ENCODE measurements at regions not wholly inside any gene's neighbourhood (a gene's known extent, or its start where the extent isn't known, plus 50 kb on each side); places are given as distances from the start of the nearest gene placed in this dataset.
"Not testable (repeated sequence)": the region's sequence is repeated elsewhere in the genome, so short reads cannot be mapped to it uniquely, and the experiment has no call there.

DNA sequence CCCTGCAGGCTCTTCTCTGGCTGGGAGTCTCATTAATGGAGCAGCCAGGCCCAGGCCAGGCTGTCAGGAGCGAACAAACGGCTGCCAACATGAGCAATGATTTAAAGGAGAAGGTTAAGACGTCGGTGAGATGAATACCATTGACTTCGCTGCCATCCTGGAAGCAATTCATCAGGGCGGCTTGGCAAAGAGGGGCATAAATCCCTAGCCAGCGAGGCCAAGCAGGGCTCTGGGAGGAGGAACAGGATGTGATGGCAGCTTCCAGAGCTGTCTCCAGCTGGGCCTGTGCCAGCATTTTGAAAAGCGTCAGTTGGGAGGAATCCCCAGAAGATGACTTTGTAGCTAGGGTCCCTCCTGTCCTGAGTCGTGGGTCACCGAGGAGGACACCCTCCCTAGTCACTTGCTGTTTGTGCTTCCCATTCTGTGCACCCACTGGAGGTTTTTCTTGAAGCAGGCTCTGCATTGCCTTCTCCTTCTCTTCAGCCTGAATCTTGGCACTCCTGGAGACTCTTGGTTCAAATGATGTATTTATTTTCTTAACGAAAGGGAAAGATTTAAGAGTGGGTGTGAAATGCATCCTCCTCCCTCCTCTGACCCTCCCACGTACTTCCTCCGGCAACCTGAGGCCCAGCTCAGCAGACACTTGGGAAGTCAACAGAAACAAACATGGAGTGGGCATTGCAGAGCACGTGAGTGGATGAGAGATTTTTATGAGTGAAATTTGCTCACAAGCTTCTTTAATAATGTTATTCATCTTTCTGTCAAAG, 476.3 kb upstream of the CADM1 start:
- no peak overlapping the region for H3K4me3 Mint-ChIP-seq
- peaks cover 16% of the 10 kb centered on the region for H3K27me3 Mint-ChIP-seq
- H3K36me3 Mint-ChIP-seq: peaks cover 2% of the 10 kb centered on the region
- peaks cover 0 to 5% (median 2%) of the 10 kb centered on the region in 3 donors for H3K4me1 Mint-ChIP-seq
- H3K9me3 Mint-ChIP-seq: peaks cover 0 to 6% (median 2%) of the 10 kb centered on the region in 3 donors
- no peak overlapping the region for H3K27ac Mint-ChIP-seq

GRCh38 chr11:115974703-115975102, 470.5 kb upstream of the CADM1 start:
- H3K36me3 Mint-ChIP-seq: peaks cover 2% of the 10 kb centered on the region
- H3K4me1 Mint-ChIP-seq: peaks cover 0 to 9% (median 2%) of the 10 kb centered on the region in 3 donors
- H3K27me3 Mint-ChIP-seq: peaks cover 20% of the 10 kb centered on the region
- peaks cover 0 to 5% (median 2%) of the 10 kb centered on the region in 3 donors for H3K9me3 Mint-ChIP-seq
- H3K27ac Mint-ChIP-seq: no peak overlapping the region
- peak overlapping the region in 1 of 4 donors; percentile 70 for H3K4me3 Mint-ChIP-seq

DNA sequence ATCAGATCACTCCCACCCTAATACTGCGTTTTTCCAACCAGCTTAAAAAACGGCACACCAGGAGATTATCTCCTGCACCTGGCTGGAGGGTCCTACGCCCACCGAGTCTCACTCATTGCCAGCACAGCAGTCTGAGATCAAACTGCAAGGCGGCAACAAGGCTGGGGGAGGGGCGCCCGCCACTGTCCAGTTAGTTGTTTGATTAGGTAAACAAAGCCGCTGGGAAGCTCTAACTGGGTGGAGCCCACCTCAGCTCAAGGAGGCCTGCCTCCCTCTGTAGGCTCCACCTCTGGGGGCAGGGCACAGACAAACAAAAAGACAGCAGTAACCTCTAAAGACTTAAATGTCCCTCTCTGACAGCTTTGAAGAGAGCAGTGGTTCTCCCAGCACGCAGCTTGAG, 463.0 kb upstream of the CADM1 start:
- H3K27ac Mint-ChIP-seq, H3K27me3 Mint-ChIP-seq, H3K4me1 Mint-ChIP-seq, H3K9me3 Mint-ChIP-seq, H3K4me3 Mint-ChIP-seq, H3K36me3 Mint-ChIP-seq: not testable (repeated sequence)

DNA sequence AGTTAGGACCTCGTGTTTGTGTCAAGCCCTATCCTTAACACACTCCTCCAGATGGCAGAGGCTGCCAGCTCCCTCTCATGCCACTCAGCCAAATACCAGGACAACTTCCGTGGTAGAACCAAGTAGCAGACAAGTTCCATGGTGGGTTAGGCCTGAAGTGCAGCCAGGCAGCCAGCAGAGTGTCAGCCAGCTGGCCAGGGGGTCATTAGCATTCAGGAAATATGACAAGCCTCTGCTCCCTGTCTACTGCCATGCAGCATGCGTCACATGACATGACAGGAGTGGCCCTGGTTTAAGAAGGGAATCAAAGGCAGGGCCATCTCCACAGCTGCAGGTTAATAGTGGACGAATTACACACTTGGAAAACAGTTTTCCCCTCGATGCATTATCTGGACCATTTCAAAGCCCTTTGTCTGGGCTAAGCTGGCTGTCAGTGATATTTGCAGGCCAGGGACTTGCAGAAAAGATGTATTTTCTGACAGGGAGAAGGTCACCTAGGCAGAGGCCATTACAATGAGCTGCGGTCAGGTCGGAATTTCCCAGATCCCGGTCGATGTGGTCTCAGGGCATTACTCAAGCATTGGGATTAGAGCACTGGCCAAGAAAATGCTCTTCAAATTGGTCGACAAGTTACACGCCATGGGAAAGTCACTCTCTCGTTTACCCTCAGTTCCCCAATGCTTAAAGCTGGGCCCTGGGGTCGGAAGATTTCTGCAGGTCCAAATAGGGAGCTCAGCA, 461.7 kb upstream of the CADM1 start:
- Mint-ChIP-seq H3K36me3 (peaks cover 2% of the 10 kb centered on the region), H3K9me3 (peaks cover 0 to 4% (median 0%) of the 10 kb centered on the region in 3 donors), H3K27me3 (peaks cover 15% of the 10 kb centered on the region), H3K4me3 (no peak overlapping the region), H3K27ac (no peak overlapping the region), H3K4me1 (no peaks in the 10 kb centered on the region)

- Mint-ChIP-seq H3K4me3 (no peak overlapping the region), H3K27me3 (peaks cover 20% of the 10 kb centered on the region), H3K27ac (no peak overlapping the region), H3K36me3 (no peaks in the 10 kb centered on the region), H3K9me3 (peaks cover 0 to 2% (median 0%) of the 10 kb centered on the region in 3 donors), H3K4me1 (peaks cover 0 to 1% (median 0%) of the 10 kb centered on the region in 3 donors)
Observed at GRCh38 chr11:115964091-115964490, 459.9 kb upstream of the CADM1 start.

DNA sequence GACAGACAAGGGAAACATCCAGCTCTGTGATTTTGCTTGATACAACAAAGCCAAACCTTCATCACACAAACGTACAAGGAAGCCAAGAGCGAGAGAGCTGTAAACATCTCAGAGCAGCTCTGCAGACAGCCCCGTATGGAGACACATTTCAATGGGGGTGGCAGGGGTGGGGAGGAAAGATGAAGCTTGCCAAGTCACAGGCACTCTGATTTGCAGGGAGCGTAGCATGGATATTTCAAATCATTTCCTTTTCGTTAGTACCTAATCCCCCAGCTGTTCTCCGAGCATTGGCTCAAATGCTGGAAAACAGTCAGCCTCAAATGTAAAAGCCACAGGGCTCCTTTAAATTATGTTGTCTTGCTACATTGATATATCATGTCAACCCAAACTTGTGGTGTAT, 458.9 kb upstream of the CADM1 start:
- peaks cover 0 to 2% (median 0%) of the 10 kb centered on the region in 3 donors for H3K9me3 Mint-ChIP-seq
- no peak overlapping the region for H3K4me3 Mint-ChIP-seq
- H3K27ac Mint-ChIP-seq: no peak overlapping the region
- H3K36me3 Mint-ChIP-seq: no peaks in the 10 kb centered on the region
- H3K27me3 Mint-ChIP-seq: peaks cover 28% of the 10 kb centered on the region
- H3K4me1 Mint-ChIP-seq: peaks cover 0 to 3% (median 0%) of the 10 kb centered on the region in 3 donors

- H3K36me3 Mint-ChIP-seq: no peaks in the 10 kb centered on the region
- H3K27me3 Mint-ChIP-seq: peaks cover 25% of the 10 kb centered on the region
- no peak overlapping the region for H3K27ac Mint-ChIP-seq
- H3K9me3 Mint-ChIP-seq: no peaks in the 10 kb centered on the region
- H3K4me3 Mint-ChIP-seq: no peak overlapping the region
- peaks cover 0 to 3% (median 0%) of the 10 kb centered on the region in 3 donors for H3K4me1 Mint-ChIP-seq
Observed at GRCh38 chr11:115961159-115962003, 457.2 kb upstream of the CADM1 start.

- Mint-ChIP-seq H3K27ac (no peak overlapping the region), H3K4me3 (peak overlapping the region in 1 of 4 donors; percentile 25), H3K27me3 (peaks cover 20% of the 10 kb centered on the region), H3K36me3 (no peaks in the 10 kb centered on the region), H3K9me3 (no peaks in the 10 kb centered on the region), H3K4me1 (peaks cover 0 to 3% (median 0%) of the 10 kb centered on the region in 3 donors)
Observed at GRCh38 chr11:115959081-115959486, 454.9 kb upstream of the CADM1 start.

DNA sequence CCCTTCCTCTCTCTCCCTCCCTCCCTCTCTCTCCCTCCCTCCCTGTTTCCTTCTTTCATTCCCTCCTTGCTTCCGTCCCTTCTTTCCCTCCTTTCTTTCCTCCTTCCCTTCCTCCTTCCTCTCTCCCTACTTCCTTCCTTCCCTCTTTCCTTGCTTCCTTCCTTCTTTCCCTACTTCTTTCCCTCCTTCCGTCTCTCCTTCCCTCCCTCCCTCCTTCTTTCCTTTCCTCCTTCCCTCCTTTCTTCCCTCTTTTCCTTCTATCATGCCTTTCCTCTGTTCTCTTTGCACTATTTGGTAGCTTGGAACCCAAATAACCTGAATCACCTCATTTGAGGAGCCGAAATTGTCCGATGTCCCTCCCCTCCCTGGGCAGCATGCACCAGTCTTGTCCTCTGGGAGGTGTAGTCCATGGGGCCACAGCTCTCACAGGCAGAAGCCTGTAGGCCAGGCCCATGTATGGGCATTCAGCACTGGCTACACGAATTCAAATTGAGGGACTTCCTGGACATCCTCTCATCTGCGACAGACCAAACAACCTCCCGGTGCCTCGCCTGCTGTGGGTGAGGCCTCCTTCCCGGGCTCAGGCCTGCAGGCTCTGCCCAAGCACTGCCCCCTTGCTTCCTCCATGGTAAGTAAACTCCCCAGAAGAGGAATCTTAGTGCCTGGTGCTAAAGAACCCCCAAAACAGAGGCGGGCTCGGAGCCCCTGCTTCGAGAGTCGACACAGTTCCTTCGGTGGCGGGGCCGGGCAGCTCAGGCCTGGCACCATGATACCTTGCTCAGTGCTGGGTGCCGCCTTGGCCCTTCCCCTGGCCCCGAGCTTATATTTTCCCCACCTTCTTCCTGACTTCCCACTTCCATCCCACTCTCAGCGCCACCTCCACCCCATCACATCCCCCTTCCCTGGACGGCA, 454.1 kb upstream of the CADM1 start:
- no peaks in the 10 kb centered on the region for H3K9me3 Mint-ChIP-seq

DNA sequence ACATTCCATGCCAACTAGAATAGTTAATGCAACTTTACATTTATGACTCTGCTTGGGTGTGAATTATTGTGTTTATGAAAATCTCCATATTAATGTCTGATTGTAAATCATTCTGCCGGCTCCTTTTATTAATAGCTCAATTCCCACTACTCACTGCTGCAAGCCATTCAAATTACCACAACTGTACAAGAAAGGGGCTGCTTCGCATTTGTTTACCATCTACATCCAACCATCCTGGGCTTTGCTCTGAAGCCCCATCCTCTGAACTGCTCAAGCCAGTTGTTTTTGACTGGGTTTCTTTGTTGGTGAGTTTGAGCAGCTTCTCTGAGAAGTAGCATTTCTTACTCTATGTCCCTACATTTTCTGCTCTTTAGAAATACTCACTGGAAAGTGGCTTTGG, 451.6 kb upstream of the CADM1 start:
- Mint-ChIP-seq H3K36me3 (no peaks in the 10 kb centered on the region), H3K27me3 (peaks cover 15% of the 10 kb centered on the region), H3K4me3 (no peak overlapping the region), H3K4me1 (peaks cover 0 to 3% (median 0%) of the 10 kb centered on the region in 3 donors), H3K9me3 (peaks cover 6 to 10% (median 7%) of the 10 kb centered on the region in 3 donors), H3K27ac (no peak overlapping the region)

More for the DNA sequence above, 454.1 kb upstream of the CADM1 start:
- Mint-ChIP-seq H3K4me1 (peaks cover 0 to 3% (median 0%) of the 10 kb centered on the region in 3 donors), H3K27ac (peak overlapping the region in 1 of 3 donors; percentile 74), H3K36me3 (no peaks in the 10 kb centered on the region), H3K27me3 (peaks cover 20% of the 10 kb centered on the region), H3K4me3 (no peak overlapping the region)

- Mint-ChIP-seq H3K4me1 (no peaks in the 10 kb centered on the region), H3K9me3 (peaks cover 10 to 28% (median 12%) of the 10 kb centered on the region in 3 donors), H3K27ac (no peak overlapping the region), H3K36me3 (no peaks in the 10 kb centered on the region), H3K4me3 (no peak overlapping the region), H3K27me3 (peaks cover 2% of the 10 kb centered on the region)
Observed at GRCh38 chr11:115950660-115951059, 446.4 kb upstream of the CADM1 start.

GRCh38 chr11:115944596-115944995, 440.4 kb upstream of the CADM1 start:
- no peak overlapping the region for H3K27ac Mint-ChIP-seq
- H3K36me3 Mint-ChIP-seq: no peaks in the 10 kb centered on the region
- peaks cover 3 to 13% (median 7%) of the 10 kb centered on the region in 3 donors for H3K9me3 Mint-ChIP-seq
- peaks cover 7% of the 10 kb centered on the region for H3K27me3 Mint-ChIP-seq
- H3K4me3 Mint-ChIP-seq: no peak overlapping the region
- H3K4me1 Mint-ChIP-seq: no peaks in the 10 kb centered on the region

DNA sequence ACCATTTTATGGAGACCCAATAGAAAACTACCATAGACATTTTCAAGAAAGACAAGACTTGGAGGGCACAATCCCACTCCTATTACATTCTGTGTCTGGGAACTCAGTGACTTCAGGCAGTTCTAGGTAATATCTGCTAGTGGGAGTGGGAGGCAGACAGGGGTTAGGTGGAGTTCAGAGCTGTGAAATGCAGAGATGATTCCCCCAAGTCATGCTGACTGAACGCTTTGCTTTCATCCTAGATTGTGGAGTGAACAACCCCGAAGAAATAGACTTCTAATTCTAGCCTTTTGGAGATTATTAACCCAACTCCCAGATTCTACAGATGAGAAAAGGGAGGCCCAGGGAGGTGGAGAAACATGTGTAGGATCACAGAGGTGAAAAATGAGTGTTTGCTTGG, 437.8 kb upstream of the CADM1 start:
- H3K9me3 Mint-ChIP-seq: peaks cover 0 to 5% (median 0%) of the 10 kb centered on the region in 3 donors
- H3K36me3 Mint-ChIP-seq: no peaks in the 10 kb centered on the region
- H3K4me1 Mint-ChIP-seq: peaks cover 0 to 1% (median 0%) of the 10 kb centered on the region in 3 donors
- no peak overlapping the region for H3K27ac Mint-ChIP-seq
- peaks cover 10% of the 10 kb centered on the region for H3K27me3 Mint-ChIP-seq
- no peak overlapping the region for H3K4me3 Mint-ChIP-seq

DNA sequence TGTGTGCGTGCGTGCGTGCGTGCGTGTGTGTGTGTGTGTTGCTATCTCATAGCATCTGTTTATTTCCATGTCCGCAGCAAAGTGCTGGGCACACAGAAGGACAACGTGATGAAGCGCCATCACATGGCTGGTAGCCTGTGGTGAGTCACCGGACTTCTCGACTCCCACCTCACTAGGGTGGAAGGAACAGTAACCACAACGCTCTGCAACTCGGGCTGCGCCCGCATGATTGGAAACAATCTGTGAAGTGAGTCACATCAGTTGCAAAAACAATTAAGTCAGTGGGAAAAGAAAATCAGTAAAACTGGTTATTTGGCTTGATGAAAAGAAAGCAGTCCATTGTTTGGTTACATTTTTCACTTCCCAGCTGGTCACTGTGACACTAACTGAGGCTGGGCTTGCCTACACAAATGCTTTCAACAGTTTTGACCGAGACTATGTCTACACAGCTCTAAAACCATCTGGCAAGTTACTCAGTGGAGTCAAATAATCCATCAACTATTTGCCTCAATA, 437.3 kb upstream of the CADM1 start:
- Mint-ChIP-seq H3K36me3 (no peaks in the 10 kb centered on the region), H3K27ac (no peak overlapping the region), H3K4me3 (no peak overlapping the region), H3K4me1 (peaks cover 0 to 1% (median 0%) of the 10 kb centered on the region in 3 donors), H3K9me3 (peaks cover 0 to 4% (median 0%) of the 10 kb centered on the region in 3 donors), H3K27me3 (peaks cover 10% of the 10 kb centered on the region)

All from IgD-negative memory B cell (primary cell).